ENCODE measurements at regions not wholly inside any gene's neighbourhood (a gene's known extent, or its start where the extent isn't known, plus 50 kb on each side); places are given as distances from the start of the nearest gene placed in this dataset.
"Not testable (repeated sequence)": the region's sequence is repeated elsewhere in the genome, so short reads cannot be mapped to it uniquely, and the experiment has no call there.

- H3K4me1 ChIP-seq (ENCODE audit: control insufficient read depth, insufficient read depth, low read length) = no peaks in the 10 kb centered on the region
- H3K9ac ChIP-seq (ENCODE audit: low read depth, low read length) = no peak overlapping the region
- no peaks in the 10 kb centered on the region for H3K9me3 ChIP-seq (ENCODE audit: control insufficient read depth, insufficient read depth, low read length)
- no peak overlapping the region for H3K4me3 ChIP-seq (ENCODE audit: low read depth, low read length)
- H3K36me3 ChIP-seq (ENCODE audit: control insufficient read depth, insufficient read depth, low read length) = no peaks in the 10 kb centered on the region
- H3K27me3 ChIP-seq (ENCODE audit: control insufficient read depth, insufficient read depth, low read length) = no peaks in the 10 kb centered on the region
- no peak overlapping the region for H3K27ac ChIP-seq (ENCODE audit: low read depth, low read length)
These were observed 242.9 kb upstream of the PITX2 start for GRCh38 chr4:110865611-110866259.

GRCh38 chr4:110867251-110867960 lies 244.5 kb upstream of the PITX2 start:
- no peaks in the 10 kb centered on the region for H3K4me1 ChIP-seq (ENCODE audit: control insufficient read depth, insufficient read depth, low read length)
- no peaks in the 10 kb centered on the region for H3K36me3 ChIP-seq (ENCODE audit: control insufficient read depth, insufficient read depth, low read length)
- H3K27ac ChIP-seq (ENCODE audit: low read depth, low read length) = no peak overlapping the region
- no peak overlapping the region for H3K9ac ChIP-seq (ENCODE audit: low read depth, low read length)
- H3K27me3 ChIP-seq (ENCODE audit: control insufficient read depth, insufficient read depth, low read length) = no peaks in the 10 kb centered on the region
- H3K9me3 ChIP-seq (ENCODE audit: control insufficient read depth, insufficient read depth, low read length) = no peaks in the 10 kb centered on the region
- H3K4me3 ChIP-seq (ENCODE audit: low read depth, low read length) = no peak overlapping the region

- Histone ChIP-seq H3K27me3 (ENCODE audit: control insufficient read depth, insufficient read depth, low read length) (no peaks in the 10 kb centered on the region), H3K9me3 (ENCODE audit: control insufficient read depth, insufficient read depth, low read length) (no peaks in the 10 kb centered on the region), H3K4me1 (ENCODE audit: control insufficient read depth, insufficient read depth, low read length) (no peaks in the 10 kb centered on the region), H3K36me3 (ENCODE audit: control insufficient read depth, insufficient read depth, low read length) (no peaks in the 10 kb centered on the region), H3K27ac (ENCODE audit: low read depth, low read length) (no peak overlapping the region), H3K9ac (ENCODE audit: low read depth, low read length) (no peak overlapping the region), H3K4me3 (ENCODE audit: low read depth, low read length) (no peak overlapping the region)
These were observed 245.3 kb upstream of the PITX2 start for GRCh38 chr4:110867981-110868720.

- no peak overlapping the region for H3K27ac ChIP-seq (ENCODE audit: low read depth, low read length)
- H3K9ac ChIP-seq (ENCODE audit: low read depth, low read length) = no peak overlapping the region
- H3K9me3 ChIP-seq (ENCODE audit: control insufficient read depth, insufficient read depth, low read length) = no peaks in the 10 kb centered on the region
- H3K4me3 ChIP-seq (ENCODE audit: low read depth, low read length) = no peak overlapping the region
- no peaks in the 10 kb centered on the region for H3K27me3 ChIP-seq (ENCODE audit: control insufficient read depth, insufficient read depth, low read length)
- no peaks in the 10 kb centered on the region for H3K4me1 ChIP-seq (ENCODE audit: control insufficient read depth, insufficient read depth, low read length)
- no peaks in the 10 kb centered on the region for H3K36me3 ChIP-seq (ENCODE audit: control insufficient read depth, insufficient read depth, low read length)
These were observed 246.2 kb upstream of the PITX2 start for GRCh38 chr4:110869114-110869513.

GRCh38 chr4:110869862-110870572 lies 247.1 kb upstream of the PITX2 start:
- no peak overlapping the region for H3K9ac ChIP-seq (ENCODE audit: low read depth, low read length)
- H3K9me3 ChIP-seq (ENCODE audit: control insufficient read depth, insufficient read depth, low read length) = no peaks in the 10 kb centered on the region
- H3K27me3 ChIP-seq (ENCODE audit: control insufficient read depth, insufficient read depth, low read length) = no peaks in the 10 kb centered on the region
- H3K4me1 ChIP-seq (ENCODE audit: control insufficient read depth, insufficient read depth, low read length) = no peaks in the 10 kb centered on the region
- no peak overlapping the region for H3K4me3 ChIP-seq (ENCODE audit: low read depth, low read length)
- no peak overlapping the region for H3K27ac ChIP-seq (ENCODE audit: low read depth, low read length)
- no peaks in the 10 kb centered on the region for H3K36me3 ChIP-seq (ENCODE audit: control insufficient read depth, insufficient read depth, low read length)

GRCh38 chr4:110876214-110876613 lies 253.3 kb upstream of the PITX2 start:
- H3K36me3 ChIP-seq (ENCODE audit: control insufficient read depth, insufficient read depth, low read length); H3K4me1 ChIP-seq (ENCODE audit: control insufficient read depth, insufficient read depth, low read length); H3K9me3 ChIP-seq (ENCODE audit: control insufficient read depth, insufficient read depth, low read length); H3K27me3 ChIP-seq (ENCODE audit: control insufficient read depth, insufficient read depth, low read length); H3K9ac ChIP-seq (ENCODE audit: low read depth, low read length); H3K27ac ChIP-seq (ENCODE audit: low read depth, low read length): not testable (repeated sequence)
- H3K4me3 ChIP-seq (ENCODE audit: low read depth, low read length) = peak overlapping the region; percentile 42

GRCh38 chr4:110876866-110877265 lies 254.0 kb upstream of the PITX2 start:
- Histone ChIP-seq H3K27me3 (ENCODE audit: control insufficient read depth, insufficient read depth, low read length) (no peaks in the 10 kb centered on the region), H3K4me1 (ENCODE audit: control insufficient read depth, insufficient read depth, low read length) (peaks cover 4% of the 10 kb centered on the region; the same call in 1 of the 2 replicates), H3K9ac (ENCODE audit: low read depth, low read length) (no peak overlapping the region), H3K4me3 (ENCODE audit: low read depth, low read length) (peak overlapping the region; percentile 42), H3K9me3 (ENCODE audit: control insufficient read depth, insufficient read depth, low read length) (no peaks in the 10 kb centered on the region), H3K36me3 (ENCODE audit: control insufficient read depth, insufficient read depth, low read length) (no peaks in the 10 kb centered on the region), H3K27ac (ENCODE audit: low read depth, low read length) (no peak overlapping the region)

- Histone ChIP-seq H3K9me3 (ENCODE audit: control insufficient read depth, insufficient read depth, low read length) (no peaks in the 10 kb centered on the region), H3K27me3 (ENCODE audit: control insufficient read depth, insufficient read depth, low read length) (no peaks in the 10 kb centered on the region), H3K4me1 (ENCODE audit: control insufficient read depth, insufficient read depth, low read length) (peaks cover 4% of the 10 kb centered on the region; the same call in 1 of the 2 replicates), H3K36me3 (ENCODE audit: control insufficient read depth, insufficient read depth, low read length) (no peaks in the 10 kb centered on the region), H3K27ac (ENCODE audit: low read depth, low read length) (no peak overlapping the region), H3K4me3 (ENCODE audit: low read depth, low read length) (no peak overlapping the region), H3K9ac (ENCODE audit: low read depth, low read length) (no peak overlapping the region)
These were observed 255.0 kb upstream of the PITX2 start for GRCh38 chr4:110877778-110878370.

- Histone ChIP-seq H3K4me1 (ENCODE audit: control insufficient read depth, insufficient read depth, low read length) (peaks cover 4% of the 10 kb centered on the region; the same call in 1 of the 2 replicates), H3K4me3 (ENCODE audit: low read depth, low read length) (no peak overlapping the region), H3K9ac (ENCODE audit: low read depth, low read length) (no peak overlapping the region), H3K36me3 (ENCODE audit: control insufficient read depth, insufficient read depth, low read length) (no peaks in the 10 kb centered on the region), H3K27ac (ENCODE audit: low read depth, low read length) (no peak overlapping the region), H3K27me3 (ENCODE audit: control insufficient read depth, insufficient read depth, low read length) (no peaks in the 10 kb centered on the region), H3K9me3 (ENCODE audit: control insufficient read depth, insufficient read depth, low read length) (no peaks in the 10 kb centered on the region)
These were observed 255.5 kb upstream of the PITX2 start for GRCh38 chr4:110878413-110878812.

- Histone ChIP-seq H3K27me3 (ENCODE audit: control insufficient read depth, insufficient read depth, low read length) (no peaks in the 10 kb centered on the region), H3K9me3 (ENCODE audit: control insufficient read depth, insufficient read depth, low read length) (no peaks in the 10 kb centered on the region), H3K27ac (ENCODE audit: low read depth, low read length) (no peak overlapping the region), H3K4me1 (ENCODE audit: control insufficient read depth, insufficient read depth, low read length) (peaks cover 4% of the 10 kb centered on the region; the same call in 1 of the 2 replicates), H3K36me3 (ENCODE audit: control insufficient read depth, insufficient read depth, low read length) (no peaks in the 10 kb centered on the region), H3K4me3 (ENCODE audit: low read depth, low read length) (no peak overlapping the region), H3K9ac (ENCODE audit: low read depth, low read length) (no peak overlapping the region)
These were observed 256.1 kb upstream of the PITX2 start for GRCh38 chr4:110878956-110879355.

All from HUES48 (cell line).